ENCODE measurements at regions not wholly inside any gene's neighbourhood (a gene's known extent, or its start where the extent isn't known, plus 50 kb on each side); places are given as distances from the start of the nearest gene placed in this dataset.
A peak's percentile ranks its signal among the peaks of the same experiment; 100 is the strongest.

DNA sequence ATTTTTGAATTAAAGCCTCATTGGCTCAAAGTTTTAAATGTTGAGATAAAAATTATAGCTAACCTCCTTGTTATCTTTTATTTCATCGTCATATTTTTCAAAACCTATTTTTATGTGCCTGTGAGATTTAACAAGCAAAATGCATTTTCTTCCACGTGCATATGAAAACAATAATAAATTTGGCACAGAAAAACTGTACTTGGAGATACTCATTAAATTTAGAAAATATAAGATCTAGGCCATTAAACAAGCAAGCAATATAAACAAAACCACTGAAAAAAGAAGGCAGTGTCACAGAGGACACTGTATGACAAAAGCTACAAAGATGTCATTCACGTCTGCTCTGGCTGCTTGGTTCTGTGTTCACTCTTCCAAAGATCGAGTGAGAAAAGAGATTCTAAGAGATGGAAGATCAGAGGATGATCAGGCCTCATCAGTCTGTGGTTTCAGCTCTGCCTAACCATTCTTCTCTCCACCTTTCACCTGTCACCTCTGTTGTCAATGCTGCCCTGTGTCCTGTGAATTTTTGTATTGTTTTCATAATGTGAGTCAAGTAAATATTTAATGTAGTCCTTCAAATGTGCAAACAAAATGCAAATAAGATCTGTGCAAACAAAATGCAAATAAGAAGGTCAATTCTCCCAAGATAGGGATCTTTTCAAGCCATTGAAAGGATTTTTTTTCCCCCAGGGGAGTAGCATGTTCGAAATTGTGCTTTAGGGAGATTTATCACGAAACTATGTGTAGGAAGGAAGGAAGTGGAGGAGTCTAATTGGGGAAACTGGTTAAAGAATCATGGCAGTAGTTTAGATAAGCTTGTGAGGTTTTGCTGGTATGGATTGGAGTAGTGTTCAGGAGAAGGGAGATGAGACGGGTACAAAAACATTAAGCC is 138.7 kb upstream of the RBMS1 start:
- no peak for DNase-seq (ENCODE audit: low spot score)

DNA sequence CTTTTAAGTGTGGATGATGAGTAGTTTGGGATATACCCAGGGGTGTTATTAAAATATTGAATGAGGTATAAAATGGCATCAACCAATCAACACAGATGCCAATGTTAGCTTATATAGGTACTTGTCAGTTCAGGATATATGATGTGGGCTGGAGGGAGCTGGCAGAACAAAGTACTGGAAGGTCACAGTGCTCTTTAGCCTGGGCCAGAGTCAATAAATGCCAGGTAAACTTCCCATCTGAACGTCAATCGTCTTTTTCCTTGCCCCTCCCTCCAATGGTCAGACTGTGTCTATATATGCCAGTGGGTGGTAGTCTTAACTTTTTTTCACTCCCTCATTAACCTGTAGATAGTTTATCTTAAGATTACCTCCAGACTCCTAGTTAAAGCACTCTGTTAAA is 140.8 kb upstream of the RBMS1 start:
- no peak for DNase-seq (ENCODE audit: low spot score)

DNA sequence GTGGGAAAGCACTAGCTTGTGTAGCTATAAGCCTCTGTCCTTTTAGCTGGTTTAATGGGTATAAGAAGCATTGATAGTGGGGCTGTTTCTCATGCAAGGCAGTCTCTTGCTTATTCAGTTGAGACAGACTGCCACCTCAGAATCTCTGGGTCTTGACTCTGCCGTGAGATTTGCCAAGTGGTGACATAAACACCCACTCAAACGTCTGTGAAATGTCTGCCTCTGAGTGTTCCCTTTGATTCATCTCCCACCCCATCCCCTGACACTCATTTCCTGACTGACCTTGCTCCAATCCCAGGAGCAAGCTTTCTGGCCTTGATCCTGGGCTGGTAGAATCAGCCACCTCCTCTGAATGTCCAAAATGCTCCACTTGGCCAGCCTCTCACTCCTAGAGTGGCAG is 141.9 kb upstream of the RBMS1 start:
- peak; percentile 36 for DNase-seq (ENCODE audit: low spot score)

DNA sequence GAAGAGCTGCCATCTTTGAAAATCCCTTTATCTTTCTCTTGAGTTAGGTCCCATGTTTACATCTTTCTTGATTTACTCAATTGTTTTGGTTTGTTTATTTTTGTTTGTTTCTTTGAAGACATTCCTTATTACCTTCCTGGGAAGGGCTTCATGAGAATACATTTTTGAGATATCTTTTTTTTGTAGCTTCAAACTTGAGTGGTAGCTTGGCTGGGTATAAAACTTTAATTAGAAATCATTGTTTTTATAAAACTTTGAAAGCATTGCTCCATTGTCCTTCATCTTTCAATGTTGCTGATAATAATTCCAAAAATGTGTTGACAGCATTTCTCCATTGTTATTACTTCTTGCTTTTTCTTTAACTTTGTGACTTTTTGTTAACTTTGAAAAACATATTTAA is 145.9 kb upstream of the RBMS1 start:
- DNase-seq (ENCODE audit: low spot score) = no peak

DNA sequence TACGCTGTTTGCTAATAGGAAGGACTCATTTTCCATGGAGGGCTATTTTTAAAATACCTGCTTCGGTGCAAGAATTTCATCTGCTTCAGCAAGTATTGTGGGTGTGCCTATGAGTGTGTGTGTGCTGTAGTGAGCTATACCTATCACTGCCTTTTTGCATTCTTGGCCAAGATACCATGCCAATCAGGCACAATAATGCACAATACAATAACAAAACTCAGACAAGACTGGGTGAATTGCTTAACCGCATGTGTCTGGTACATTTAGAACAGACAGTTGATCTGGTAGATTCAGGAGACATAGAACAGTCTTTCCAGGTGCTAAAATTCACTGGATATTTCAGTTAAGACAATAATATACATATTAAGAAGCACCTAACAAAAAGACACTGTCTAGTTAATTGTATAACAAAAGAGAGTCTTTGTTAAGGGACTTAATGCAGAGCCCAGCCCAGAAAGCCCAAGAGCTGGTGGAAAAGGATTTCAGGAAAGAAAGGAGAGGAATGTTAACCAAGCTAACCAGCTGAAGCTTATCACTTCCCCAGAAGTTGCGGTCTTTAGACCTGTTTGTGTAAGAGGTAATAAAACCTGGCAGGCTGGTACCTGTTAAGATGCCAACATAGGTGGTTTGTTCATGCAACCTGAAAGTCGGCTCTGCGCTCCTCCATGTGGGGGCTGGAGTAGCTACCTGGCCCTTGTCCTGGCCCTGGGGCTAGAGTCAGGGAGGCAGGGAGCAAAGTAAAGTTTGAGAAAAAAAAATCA is 153.3 kb upstream of the RBMS1 start:
- DNase-seq (ENCODE audit: low spot score) = no peak

DNA sequence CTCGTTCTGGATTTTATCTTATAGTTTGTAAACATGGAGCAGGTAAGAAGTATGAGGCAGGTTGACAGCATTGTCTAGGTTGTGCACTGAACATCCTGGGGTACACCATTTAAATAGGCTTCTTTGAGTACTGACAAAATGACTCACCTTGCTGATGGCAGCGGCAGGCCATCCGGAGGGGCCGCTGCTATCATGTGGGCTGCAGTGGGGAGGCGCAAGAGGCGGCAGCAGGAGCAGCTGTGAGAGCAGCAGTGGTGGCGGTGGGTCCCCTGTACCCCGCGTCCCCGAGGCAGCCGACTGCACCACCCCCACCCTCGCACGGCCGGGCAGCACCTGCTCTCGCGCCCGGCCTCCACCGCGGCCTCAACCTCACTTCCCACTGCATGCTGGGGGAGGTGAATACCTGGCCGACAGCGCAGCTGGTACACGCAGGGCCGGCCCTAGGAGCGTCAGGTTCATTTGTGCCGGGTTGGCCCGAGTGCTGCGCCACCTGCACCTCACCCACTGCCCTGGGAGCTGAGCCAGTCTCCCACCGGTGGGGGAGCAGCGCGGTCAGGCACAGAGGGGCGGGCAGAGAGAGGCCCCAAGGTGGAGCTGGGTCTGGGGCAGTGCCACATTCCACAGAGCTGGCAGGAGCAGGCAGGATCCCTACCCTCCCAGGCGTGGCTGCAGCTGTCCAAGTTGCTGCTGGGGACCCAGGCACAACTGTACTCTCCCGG is 154.5 kb upstream of the RBMS1 start:
- DNase-seq (ENCODE audit: low spot score) = no peak

DNA sequence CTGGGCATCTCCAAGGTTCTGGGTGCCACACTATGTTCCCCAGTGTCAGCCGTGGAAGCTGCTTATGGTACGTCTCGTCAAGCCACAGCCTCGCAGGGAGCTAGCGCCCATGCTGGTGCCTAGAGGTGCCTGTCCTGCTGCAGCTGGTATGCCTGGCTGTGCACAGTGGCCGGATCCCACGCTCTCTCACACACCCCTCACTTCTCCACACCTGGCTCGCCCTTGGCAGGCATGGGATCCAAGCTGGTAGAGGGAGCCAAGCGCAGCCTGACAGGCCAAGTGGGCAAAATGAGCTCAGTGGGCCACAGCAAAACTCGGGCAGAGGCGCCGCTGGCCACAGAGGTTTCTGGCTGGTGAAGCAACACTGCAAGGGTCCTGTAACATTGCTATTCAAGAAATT is 156.1 kb upstream of the RBMS1 start:
- no peak for DNase-seq (ENCODE audit: low spot score)

DNA sequence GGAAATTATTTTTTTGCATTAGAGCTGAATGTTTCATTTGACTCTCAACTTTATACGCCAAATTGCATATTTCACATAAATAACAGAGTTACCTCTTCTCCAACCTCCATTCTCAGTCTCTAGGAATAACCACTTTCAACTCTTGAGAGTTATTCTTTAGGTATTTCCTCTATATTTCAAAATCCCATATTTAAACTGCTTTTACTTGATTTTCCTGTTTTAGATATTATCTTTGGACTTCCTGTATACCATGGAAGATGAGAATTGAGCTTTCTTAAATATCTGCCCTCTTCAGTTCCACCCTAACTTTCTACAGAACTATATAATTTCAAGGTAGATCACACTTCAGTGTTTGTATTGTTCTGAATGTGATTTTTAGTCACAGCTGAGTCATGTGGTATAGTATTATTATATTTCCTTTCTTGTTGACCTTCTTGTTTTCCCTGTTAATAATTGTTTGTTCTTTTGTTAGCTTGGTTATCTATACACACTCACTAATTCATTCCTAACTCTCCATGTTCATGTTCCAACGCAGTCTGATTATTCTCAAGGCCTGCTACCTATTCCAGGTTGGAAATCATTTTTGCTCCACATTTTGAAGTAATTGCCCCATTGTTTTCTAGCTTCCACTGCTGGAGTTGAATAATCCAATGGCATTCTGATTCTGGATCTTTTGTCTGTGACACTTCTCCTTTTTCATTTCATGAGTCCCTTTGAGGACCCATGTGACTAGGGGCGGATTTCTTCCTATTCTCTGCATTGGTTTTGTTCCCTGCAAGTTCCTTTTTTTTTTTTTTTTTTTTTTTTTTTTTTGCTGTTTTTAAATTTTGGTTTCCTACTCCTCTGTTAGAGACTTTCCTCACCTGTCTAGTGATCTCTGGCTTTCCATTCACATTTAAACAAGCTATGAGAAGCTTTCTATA is 156.8 kb upstream of the RBMS1 start:
- peak; percentile 28 for DNase-seq (ENCODE audit: low spot score)

DNA sequence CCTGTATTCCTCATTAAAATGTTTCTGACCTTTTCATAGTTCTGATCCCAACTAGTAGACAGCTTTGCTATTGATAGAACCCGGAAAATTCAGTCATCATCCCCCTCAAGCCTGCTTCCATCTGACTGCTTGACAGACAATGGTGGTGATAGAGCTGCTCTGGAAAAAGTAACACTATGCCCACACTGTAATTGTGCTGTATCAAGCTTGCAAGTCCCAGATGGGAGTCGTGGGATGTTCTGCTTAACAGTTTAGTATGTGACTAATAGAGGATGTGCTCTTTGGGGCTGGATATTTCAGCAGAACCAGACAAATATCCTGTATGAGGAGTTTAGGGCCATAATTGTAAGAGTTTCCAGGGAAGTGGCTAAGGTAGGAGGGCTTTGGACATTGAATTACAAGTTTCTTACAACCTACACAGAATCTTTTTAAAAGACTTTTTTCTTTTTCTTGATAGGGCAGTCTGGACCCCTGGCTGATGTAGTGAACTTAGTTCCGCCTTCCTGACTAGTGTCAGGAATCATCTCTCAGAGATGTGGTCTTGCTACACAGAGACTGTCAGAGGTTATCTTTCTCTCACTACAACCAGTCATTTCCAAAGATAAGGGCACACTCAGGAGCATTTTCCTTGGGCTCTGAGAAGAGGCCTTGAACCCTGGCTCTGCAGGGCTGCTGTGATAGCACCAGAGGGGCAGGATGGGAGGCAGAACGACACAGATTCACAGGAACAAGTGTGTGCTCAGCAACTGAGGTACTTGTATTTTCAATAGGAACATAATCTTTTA is 158.0 kb upstream of the RBMS1 start:
- no peak for DNase-seq (ENCODE audit: low spot score)

DNA sequence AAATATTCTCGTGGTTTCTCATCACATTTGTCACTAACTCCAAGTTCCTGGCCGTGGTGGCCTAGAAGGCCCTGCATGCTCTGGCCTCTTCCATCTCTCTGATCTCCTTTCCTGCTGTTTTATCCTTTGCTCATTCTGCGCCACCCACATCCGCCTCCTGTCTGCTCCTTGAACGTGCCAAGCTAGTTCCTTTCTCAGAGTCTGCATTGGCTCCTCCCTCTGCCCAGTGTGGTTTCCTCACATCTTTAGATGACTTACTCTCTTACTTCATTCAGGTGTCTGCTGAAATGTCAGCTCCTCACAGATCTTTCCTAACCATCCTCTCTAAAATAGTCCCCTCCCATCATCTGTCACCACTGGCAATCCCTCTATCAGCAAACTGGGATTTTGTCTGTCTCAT is 158.6 kb upstream of the RBMS1 start:
- no peak for DNase-seq (ENCODE audit: low spot score)

DNA sequence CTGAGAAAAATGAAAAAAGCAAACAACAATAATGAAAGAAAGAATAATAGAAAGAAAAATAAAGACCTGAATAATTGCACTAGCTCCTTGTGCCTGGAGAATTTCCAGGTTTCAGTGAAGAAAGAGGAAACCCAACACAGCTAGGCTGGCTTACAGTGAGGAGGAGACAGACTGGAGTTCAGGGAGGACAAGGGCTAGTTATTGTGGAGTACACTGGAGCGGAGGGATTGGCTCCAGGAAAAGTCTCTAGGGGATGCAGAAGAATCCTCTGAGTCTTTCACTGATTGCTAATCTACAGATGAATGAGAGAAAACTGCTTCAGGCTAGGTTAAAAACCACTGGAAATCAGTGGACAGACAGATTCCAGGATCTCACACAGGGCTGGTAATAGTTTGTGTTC is 163.6 kb upstream of the RBMS1 start:
- DNase-seq (ENCODE audit: low spot score) = no peak

DNA sequence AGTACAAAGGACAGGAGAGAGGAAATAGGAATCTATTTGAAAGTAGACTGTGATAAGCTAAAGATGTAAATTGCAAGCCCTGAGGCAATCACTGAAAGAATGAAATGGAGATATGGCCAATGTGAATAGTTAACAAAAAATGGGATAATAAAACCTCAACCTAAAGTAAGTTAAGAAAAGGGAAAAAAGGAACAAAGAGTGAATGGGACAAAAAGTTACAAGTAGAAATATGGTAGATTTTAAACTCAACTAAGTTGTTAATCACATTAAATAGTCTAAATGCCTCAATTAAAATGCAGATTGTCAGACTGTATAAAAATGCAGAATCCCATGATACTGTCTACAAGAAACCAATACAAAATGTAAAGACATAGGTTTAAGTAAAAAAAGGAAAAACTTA is 165.2 kb upstream of the RBMS1 start:
- DNase-seq (ENCODE audit: low spot score) = no peak

DNA sequence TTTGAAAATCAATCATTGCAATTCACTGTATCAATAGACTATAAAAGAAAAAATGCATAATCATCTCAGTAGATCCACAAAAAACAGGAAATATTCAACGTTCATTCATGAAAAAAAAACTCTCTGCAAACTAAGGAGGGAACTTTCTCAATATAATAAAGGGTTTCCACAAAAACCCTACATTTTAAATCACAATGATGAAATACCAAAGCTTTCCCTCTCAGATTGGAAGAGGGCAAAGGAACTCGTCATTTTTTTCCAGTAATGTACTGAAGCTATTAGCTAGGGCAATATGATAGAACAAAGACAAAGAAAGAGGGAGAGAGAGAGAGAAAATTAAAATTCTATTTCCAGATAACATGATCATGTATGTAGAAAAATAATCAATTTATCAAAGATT is 167.1 kb upstream of the RBMS1 start:
- no peak for DNase-seq (ENCODE audit: low spot score)

DNA sequence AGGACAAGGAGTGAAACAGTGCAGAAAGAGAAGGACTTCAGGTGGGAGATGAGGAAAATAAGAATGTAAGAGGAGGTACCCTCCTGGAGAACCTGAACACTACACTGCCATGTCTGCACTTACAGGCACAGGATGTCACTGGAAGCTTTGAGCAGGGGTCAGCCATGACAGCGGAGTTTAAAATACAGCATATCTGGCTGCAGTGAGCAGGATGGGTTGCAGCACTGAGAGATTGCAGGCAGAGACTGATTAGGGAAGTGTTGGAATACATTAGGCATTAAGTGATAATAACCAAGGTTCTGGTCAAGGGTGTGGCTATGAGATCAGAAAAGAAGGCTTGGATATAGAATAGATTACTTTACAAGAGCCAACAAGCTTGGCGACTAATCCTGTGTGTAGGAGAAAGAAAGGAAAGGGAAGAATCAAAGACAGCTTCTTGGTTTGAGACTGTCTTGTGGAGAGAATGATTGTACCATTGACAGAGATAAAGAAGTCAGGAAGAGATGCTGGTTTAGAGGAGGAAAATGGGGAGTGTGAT is 171.1 kb upstream of the RBMS1 start:
- no peak for DNase-seq (ENCODE audit: low spot score)

DNA sequence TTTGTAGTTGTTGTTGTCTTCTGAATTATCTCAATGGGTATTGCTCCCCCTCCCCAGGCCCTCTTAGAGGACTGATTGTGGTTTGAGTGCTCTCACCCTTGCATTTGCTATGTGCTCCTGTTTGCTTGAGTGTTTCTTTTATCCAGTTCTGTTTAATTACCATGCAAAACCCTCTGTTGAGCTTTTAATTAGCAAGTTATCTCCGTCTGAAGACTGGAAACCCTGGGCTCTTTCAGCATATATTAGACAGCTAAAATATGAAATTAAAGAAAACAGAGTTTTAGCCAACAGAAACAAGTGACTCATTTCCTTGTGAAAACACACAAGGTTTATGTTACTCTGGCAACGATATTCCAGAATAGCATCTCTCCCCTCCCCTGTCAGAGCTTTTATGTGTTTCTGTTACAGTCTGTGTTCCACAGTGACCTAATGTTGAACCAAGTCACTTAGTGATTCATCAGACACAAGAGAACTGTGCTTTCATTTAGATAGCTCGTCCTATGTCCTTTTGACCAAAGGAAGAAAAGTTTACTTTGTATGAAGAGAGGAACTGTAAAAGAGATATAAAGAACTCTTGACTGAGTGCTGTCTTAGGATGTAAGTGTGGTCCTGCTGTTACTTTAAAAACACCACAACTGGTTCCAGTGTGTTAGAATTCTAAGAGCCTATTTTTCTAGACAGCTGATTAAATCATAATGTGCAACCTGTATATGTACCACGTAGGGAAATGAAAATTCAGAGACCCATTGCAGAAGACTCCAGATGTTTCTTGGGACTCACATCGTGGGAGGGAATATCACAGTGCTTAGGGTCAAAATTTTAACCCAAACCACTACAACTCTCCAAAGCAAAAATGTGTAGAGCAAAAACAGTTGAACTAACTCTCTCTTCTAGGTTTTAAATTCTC is 172.8 kb upstream of the RBMS1 start:
- DNase-seq (ENCODE audit: low spot score) = peak; percentile 97

DNA sequence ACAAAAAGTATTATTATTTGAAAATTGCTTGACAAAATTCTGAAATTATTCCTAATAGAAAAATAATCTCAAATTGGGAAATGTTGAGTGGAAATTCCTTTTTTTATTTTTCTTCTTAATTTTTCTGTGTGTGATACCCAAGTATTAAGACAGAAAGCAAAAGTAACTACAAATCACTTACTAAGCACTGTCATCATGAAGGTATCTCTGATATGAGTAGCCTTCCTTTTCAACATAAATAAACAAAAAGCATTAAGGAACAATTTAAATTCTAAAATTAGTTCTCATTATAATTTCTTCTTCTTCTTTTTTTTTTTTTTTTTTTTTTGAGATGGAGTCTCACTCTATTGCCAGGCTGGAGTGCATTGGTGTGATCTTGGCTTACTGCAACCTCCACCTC is 174.2 kb upstream of the RBMS1 start:
- no peak for DNase-seq (ENCODE audit: low spot score)

DNA sequence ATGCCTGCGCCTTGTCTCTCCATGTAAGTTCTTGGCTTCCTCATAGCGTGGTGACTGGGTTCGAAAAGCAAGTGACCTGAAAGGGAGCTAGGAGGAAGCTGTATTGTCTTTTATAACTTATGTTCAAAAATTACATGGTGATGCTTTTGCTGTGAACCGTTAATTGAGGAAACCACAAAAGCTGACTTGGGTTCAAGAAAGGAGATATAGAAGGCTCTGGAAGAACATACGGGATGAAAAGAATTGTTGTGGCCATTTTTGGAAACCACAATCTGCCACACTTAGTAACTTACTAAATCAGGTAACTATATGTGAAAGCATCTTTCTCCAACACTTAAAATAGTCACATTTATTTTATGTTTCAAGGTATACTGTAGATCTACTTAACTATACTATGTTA is 177.0 kb upstream of the RBMS1 start:
- no peak for DNase-seq (ENCODE audit: low spot score)

DNA sequence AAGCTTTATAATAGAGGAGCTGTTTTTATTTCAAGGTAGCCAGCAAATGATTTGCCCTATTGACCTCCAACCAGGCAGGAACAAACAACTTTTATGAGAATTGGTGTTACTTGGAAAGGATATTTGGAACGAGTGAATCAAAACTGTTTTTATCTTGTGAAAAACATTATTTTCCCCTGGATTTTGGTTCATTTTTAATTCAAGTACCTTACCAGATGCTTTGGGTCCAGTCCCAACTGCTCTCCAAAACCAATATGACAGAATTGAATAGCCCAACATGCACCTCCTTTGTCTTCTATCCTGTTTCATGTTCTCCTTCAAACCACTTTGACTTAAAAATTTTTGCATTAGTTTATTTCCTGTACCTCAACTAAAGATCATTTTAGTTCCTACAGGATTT is 178.6 kb upstream of the RBMS1 start:
- DNase-seq (ENCODE audit: low spot score) = no peak

DNA sequence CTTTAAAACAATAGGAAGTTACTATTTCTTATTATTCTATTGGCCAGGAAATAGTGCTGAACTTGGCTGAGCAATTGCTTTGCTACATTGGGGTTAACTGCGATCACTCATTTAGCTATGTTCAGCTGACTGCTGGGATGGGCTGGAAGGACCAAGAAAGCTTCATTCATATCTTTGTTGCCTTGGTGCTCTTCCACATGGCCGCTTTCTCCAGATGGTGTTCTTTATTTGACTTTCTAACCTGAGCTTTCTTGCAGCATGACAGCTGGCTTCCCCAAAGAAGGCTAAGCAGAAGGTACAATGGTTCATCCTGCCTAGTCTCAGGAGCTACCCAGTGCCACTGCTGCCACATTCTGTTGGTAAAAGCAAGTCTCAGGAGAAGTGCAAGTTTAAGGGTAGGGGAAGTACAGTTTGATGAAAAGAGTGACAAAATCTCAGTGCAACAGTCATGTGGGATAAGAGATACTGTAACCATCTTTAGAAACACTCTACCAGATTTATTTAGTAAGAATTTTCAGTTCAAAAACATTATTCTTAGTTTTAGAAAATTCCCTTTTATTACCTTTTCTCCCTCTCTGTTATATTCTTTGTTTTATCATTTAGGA is 180.6 kb upstream of the RBMS1 start:
- no peak for DNase-seq (ENCODE audit: low spot score)
